OCI-LY3 (cell line): ENCODE measurements at regions not wholly inside any gene's neighbourhood (a gene's known extent, or its start where the extent isn't known, plus 50 kb on each side); places are given as distances from the start of the nearest gene placed in this dataset.
A peak's percentile ranks its signal among the peaks of the same experiment; 100 is the strongest.

Experiments used
- H2AFZ ChIP-seq: fragments of 200-600, 300-600 bp; shearing (Covaris generic); 2 replicates; pipeline ENCODE4 v1.6.0; 2014; ENCODE audit warnings: antibody characterized with exemption, low read depth, low read length
- H3K27ac ChIP-seq: fragments of 200-600, 300-600 bp; sonication (generic); 2 replicates; pipeline ENCODE4 v1.5.1; 2014; ENCODE audit warnings: mild to moderate bottlenecking, low read length, moderate library complexity, mixed read lengths
- H3K27me3 ChIP-seq: fragments of 200-600, 300-600 bp; sonication (generic); 2 replicates; pipeline ENCODE4 v1.6.1; 2014; ENCODE audit warnings: low read depth, low read length, mixed read lengths
- H3K36me3 ChIP-seq: fragments of 200-600, 300-600 bp; sonication (generic); replicated peaks from 2 replicates; pipeline ENCODE3; 2014; ENCODE audit warnings: low read depth, low read length, mixed read lengths
- H3K4me1 ChIP-seq: fragments of 300-600, 200-600 bp; sonication (generic); 2 replicates; pipeline ENCODE4 v1.6.1; 2014; ENCODE audit warnings: low read length, mixed read lengths
- H3K4me2 ChIP-seq: fragments of 200-600, 300-600 bp; sonication (generic); 2 replicates; pipeline ENCODE4 v1.6.1; 2014; ENCODE audit warnings: low read length, mixed read lengths
- H3K4me3 ChIP-seq: fragments of 300-600, 200-600 bp; sonication (generic); 2 replicates; pipeline ENCODE4 v1.5.1; 2014; ENCODE audit warnings: antibody characterized with exemption, mild to moderate bottlenecking, low read length, moderate library complexity
- H3K79me2 ChIP-seq: fragments of 300-600, 200-600 bp; shearing (Covaris generic); 2 replicates; pipeline ENCODE4 v1.6.1; 2014; ENCODE audit warnings: mild to moderate bottlenecking, low read length, mixed read lengths
- H3K9ac ChIP-seq: fragments of 300-600, 200-600 bp; shearing (Covaris generic); 2 replicates; pipeline ENCODE4 v1.6.0; 2014; ENCODE audit warnings: mild to moderate bottlenecking, low read length, moderate library complexity
- H3K9me3 ChIP-seq: fragments of 200-600, 300-600 bp; shearing (Covaris generic); 2 replicates; pipeline ENCODE4 v1.6.1; 2014; ENCODE audit warnings: low read length, mixed read lengths; ENCODE audit not compliant: insufficient read depth
- H4K20me1 ChIP-seq: fragments of 200-600, 300-600 bp; sonication (generic); 2 replicates; pipeline ENCODE4 v1.6.1; 2016; ENCODE audit warnings: low read length, mixed read lengths; ENCODE audit not compliant: insufficient read depth
- CTCF ChIP-seq: fragments of 200-600, 300-600 bp; sonication (generic); IDR thresholded peaks from 2 replicates; pipeline ENCODE4 v1.5.1; 2014; ENCODE audit warnings: antibody characterized with exemption, low read length, low read depth
- EZH2phosphoT487 ChIP-seq: fragments of 200-600 bp; shearing (Covaris generic); IDR thresholded peaks from 2 replicates; pipeline ENCODE4 v1.6.1; 2018; ENCODE audit warnings: antibody characterized with exemption, mixed run types, low read depth

- Histone ChIP-seq H3K4me2 (no peak overlapping the region), H3K9ac (no peak overlapping the region), H3K4me1 (peaks cover 8% of the 10 kb centered on the region), H2AFZ (no peak overlapping the region), H3K4me3 (no peak overlapping the region), H3K79me2 (no peaks in the 10 kb centered on the region), H4K20me1 (no peaks in the 10 kb centered on the region), H3K36me3 (no peaks in the 10 kb centered on the region), H3K27me3 (no peaks in the 10 kb centered on the region), H3K27ac (no peak overlapping the region), H3K9me3 (no peaks in the 10 kb centered on the region)
- TF ChIP-seq EZH2phosphoT487 (no peak), CTCF (no peak)
Observed at GRCh38 chr5:124136609-124137008, 609.8 kb downstream of the ZNF608 start.

GRCh38 chr5:124134941-124135340 lies 611.5 kb downstream of the ZNF608 start:
- Histone ChIP-seq H3K27me3 (no peaks in the 10 kb centered on the region), H4K20me1 (no peaks in the 10 kb centered on the region), H3K4me1 (peaks cover 8% of the 10 kb centered on the region), H3K4me2 (no peak overlapping the region), H3K9me3 (no peaks in the 10 kb centered on the region), H3K9ac (no peak overlapping the region), H3K27ac (no peak overlapping the region), H2AFZ (no peak overlapping the region), H3K36me3 (no peaks in the 10 kb centered on the region), H3K4me3 (no peak overlapping the region), H3K79me2 (no peaks in the 10 kb centered on the region)
- no peak for TF ChIP-seq CTCF
- no peak for TF ChIP-seq EZH2phosphoT487

GRCh38 chr5:124133406-124133805 lies 613.0 kb downstream of the ZNF608 start:
- Histone ChIP-seq H3K27me3 (no peaks in the 10 kb centered on the region), H3K9ac (no peak overlapping the region), H3K9me3 (no peaks in the 10 kb centered on the region), H3K36me3 (no peaks in the 10 kb centered on the region), H4K20me1 (no peaks in the 10 kb centered on the region), H3K79me2 (no peaks in the 10 kb centered on the region), H2AFZ (no peak overlapping the region), H3K4me3 (no peak overlapping the region), H3K4me1 (peaks cover 8% of the 10 kb centered on the region), H3K4me2 (no peak overlapping the region), H3K27ac (no peak overlapping the region)
- no peak for TF ChIP-seq EZH2phosphoT487
- no peak for TF ChIP-seq CTCF

GRCh38 chr5:124132843-124133242 lies 613.6 kb downstream of the ZNF608 start:
- H3K27me3 ChIP-seq: no peaks in the 10 kb centered on the region
- H3K36me3 ChIP-seq: no peaks in the 10 kb centered on the region
- H3K79me2 ChIP-seq: no peaks in the 10 kb centered on the region
- H3K27ac ChIP-seq: no peak overlapping the region
- H3K4me2 ChIP-seq: peak overlapping the region; percentile 22
- TF ChIP-seq CTCF: no peak
- TF ChIP-seq EZH2phosphoT487: no peak
- no peak overlapping the region for H3K4me3 ChIP-seq
- no peaks in the 10 kb centered on the region for H4K20me1 ChIP-seq
- no peaks in the 10 kb centered on the region for H3K9me3 ChIP-seq
- H3K4me1 ChIP-seq: peaks cover 8% of the 10 kb centered on the region
- no peak overlapping the region for H2AFZ ChIP-seq
- H3K9ac ChIP-seq: no peak overlapping the region
